WERI-Rb-1 (cell line): ENCODE measurements at regions not wholly inside any gene's neighbourhood (a gene's known extent, or its start where the extent isn't known, plus 50 kb on each side); places are given as distances from the start of the nearest gene placed in this dataset.
"Not testable (repeated sequence)": the region's sequence is repeated elsewhere in the genome, so short reads cannot be mapped to it uniquely, and the experiment has no call there.

ENCODE experiments used
- DNase-seq: peaks from one replicate; pipeline ENCODE4 v3.0.0-alpha.2; 2020
- H3K27ac ChIP-seq: fragments of 250-450 bp; sonication (Bioruptor Pico); 2 replicates; pipeline ENCODE4 v1.5.1; 2020; ENCODE audit warnings: mild to moderate bottlenecking, moderate library complexity
- H3K27me3 ChIP-seq: fragments of 250-450 bp; sonication (Bioruptor Pico); 2 replicates; pipeline ENCODE4 v1.5.1; 2021; ENCODE audit warnings: mild to moderate bottlenecking, low read depth, moderate library complexity; ENCODE audit not compliant: insufficient read depth, severe bottlenecking
- H3K36me3 ChIP-seq: fragments of 250-450 bp; sonication (Bioruptor Pico); 2 replicates; pipeline ENCODE4 v1.5.1; 2020; ENCODE audit warnings: mild to moderate bottlenecking, moderate library complexity
- H3K4me3 ChIP-seq: 2 replicates; pipeline ENCODE4 v1.5.1; 2011; ENCODE audit warnings: low read depth, mild to moderate bottlenecking, control low read depth, low read length
- H3K9me3 ChIP-seq: fragments of 250-450 bp; sonication (Bioruptor Pico); 2 replicates; pipeline ENCODE4 v1.5.1; 2021; ENCODE audit warnings: mild to moderate bottlenecking, moderate library complexity; ENCODE audit not compliant: severe bottlenecking
- CTCF ChIP-seq: IDR thresholded peaks from 2 replicates; pipeline ENCODE4 v1.5.1; 2011; ENCODE audit warnings: low read depth, mild to moderate bottlenecking, control low read depth, inconsistent platforms, low read length

- no peak overlapping the region for H3K4me3 ChIP-seq
Measured at GRCh38 chr2:230602562-230603230, 109.9 kb upstream of the CAB39 start.

DNA sequence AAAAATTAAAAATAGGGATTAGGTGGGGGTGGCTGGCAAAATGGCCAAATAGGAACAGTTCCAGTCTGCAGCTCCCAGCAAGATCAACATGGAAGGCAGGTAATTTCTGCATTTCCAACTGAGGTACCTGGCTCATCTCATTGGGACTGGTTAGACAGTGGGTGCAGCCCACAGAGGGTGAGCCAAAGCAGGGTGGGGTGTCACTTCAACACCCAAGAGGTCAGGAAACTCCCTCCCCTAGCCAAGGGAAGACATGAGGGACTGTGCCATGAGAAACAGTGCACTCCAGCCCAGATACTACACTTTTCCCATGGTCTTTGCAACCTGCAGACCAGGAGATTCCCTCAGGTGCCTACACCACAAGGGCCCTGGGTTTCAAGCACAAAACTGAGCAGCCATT lies 109.3 kb upstream of the CAB39 start:
- H3K27ac ChIP-seq, H3K4me3 ChIP-seq, H3K36me3 ChIP-seq, H3K9me3 ChIP-seq, DNase-seq: not testable (repeated sequence)
- peaks cover 67% of the 10 kb centered on the region for H3K27me3 ChIP-seq

More at GRCh38 chr2:230602562-230603230, 109.9 kb upstream of the CAB39 start:
- no peak for TF ChIP-seq CTCF
- H3K27me3 ChIP-seq: peaks cover 71% of the 10 kb centered on the region
- H3K9me3 ChIP-seq: peaks cover 3% of the 10 kb centered on the region
- H3K36me3 ChIP-seq: no peaks in the 10 kb centered on the region
- no peak for DNase-seq
- H3K27ac ChIP-seq: no peak overlapping the region

DNA sequence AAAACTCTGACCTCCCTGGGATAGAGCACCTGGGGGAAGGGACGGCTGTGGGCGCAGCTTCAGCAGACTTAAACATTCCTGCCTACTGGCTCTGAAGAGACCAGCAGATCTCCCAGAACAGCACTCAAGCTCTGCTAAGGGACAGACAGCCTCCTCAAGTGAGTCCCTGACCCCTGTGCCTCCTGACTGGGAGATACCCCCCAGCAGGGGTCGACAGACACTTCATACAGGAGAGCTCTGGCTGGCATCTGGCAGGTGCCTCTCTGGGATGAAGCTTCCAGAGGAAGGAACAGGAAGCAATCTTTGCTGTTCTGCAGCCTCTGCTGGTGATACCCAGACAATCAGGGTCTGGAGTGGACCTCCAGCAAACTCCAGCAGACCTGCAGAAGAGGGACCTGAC lies 108.5 kb upstream of the CAB39 start:
- H3K9me3 ChIP-seq, DNase-seq, H3K27ac ChIP-seq, H3K36me3 ChIP-seq, H3K4me3 ChIP-seq: not testable (repeated sequence)
- H3K27me3 ChIP-seq: peaks cover 67% of the 10 kb centered on the region

DNA sequence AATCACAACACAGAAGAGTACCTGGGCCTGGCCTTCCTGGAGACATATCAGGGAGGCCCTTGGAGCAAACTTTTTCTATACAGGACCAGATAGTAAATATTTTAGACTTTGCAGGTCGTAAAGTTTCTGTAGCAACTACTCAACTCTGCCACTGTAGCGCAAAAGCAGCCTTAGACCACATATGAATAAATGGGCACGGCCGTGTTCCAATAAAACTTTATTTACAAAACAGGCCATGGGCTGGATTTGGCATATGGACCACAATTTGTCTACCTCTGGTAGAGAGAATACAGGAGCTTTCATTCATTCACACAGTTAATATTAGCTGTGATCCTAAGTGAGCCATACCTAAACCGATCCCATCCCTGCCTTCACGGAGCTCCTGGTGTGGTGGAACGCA lies 98.6 kb upstream of the CAB39 start:
- no peak for DNase-seq
- Histone ChIP-seq H3K36me3 (no peaks in the 10 kb centered on the region), H3K27me3 (peaks cover 18% of the 10 kb centered on the region), H3K4me3 (no peak overlapping the region), H3K9me3 (no peaks in the 10 kb centered on the region), H3K27ac (no peak overlapping the region)
- no peak for TF ChIP-seq CTCF

- TF ChIP-seq CTCF: no peak
- H3K9me3 ChIP-seq: no peaks in the 10 kb centered on the region
- no peak overlapping the region for H3K4me3 ChIP-seq
- DNase-seq: no peak
- no peak overlapping the region for H3K27ac ChIP-seq
- H3K27me3 ChIP-seq: peaks cover 16% of the 10 kb centered on the region
- H3K36me3 ChIP-seq: no peaks in the 10 kb centered on the region
Measured at GRCh38 chr2:230614913-230615332, 97.7 kb upstream of the CAB39 start.

DNA sequence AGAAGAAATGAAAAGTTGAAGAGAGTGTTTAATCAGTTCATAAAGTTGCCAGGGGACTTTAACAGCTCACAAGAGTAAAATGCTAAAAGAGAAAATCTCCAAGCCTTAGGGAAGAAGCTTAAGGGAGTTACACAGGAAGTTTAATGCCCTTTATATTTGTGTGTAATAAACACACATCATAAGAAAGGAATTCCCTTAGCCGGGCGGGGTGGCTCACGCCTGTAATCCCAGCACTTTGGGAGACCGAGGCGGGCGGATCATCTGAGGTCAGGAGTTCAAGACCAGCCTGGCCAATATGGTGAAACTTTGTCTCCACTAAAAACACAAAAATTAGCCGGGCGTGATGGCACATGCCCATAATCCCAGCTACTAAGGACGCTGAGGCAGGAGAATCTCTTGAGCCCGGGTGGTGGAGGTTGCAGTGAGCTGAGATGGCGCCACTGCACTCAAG lies 95.4 kb upstream of the CAB39 start:
- not testable (repeated sequence) for H3K9me3 ChIP-seq, H3K27ac ChIP-seq, H3K36me3 ChIP-seq, H3K4me3 ChIP-seq, H3K27me3 ChIP-seq
- peak; percentile 20 for DNase-seq

DNA sequence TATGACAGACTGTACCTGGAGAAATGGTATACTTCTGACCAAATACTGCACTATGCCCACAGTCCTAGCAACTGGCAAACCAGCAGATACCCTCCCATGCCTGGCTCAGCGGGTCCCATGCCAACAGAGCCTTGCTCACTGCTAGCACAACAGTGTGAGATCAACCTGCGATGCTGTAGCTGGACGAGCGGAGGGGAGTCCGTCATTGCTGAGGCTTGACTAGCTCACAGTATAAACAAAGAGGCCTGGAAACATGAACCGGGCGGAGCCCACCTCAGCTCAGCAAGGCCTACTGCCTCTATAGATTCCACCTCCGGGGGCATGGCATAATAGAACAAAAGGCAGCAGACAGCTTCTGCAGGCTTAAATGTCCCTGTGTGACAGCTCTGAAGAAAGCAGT lies 93.2 kb upstream of the CAB39 start:
- no peak for DNase-seq
- TF ChIP-seq CTCF: no peak
- Histone ChIP-seq H3K36me3 (no peaks in the 10 kb centered on the region), H3K9me3 (peaks cover 3% of the 10 kb centered on the region), H3K27ac (no peak overlapping the region), H3K27me3 (no peaks in the 10 kb centered on the region), H3K4me3 (no peak overlapping the region)

- H3K36me3 ChIP-seq, DNase-seq, H3K9me3 ChIP-seq, H3K27ac ChIP-seq, H3K4me3 ChIP-seq, H3K27me3 ChIP-seq: not testable (repeated sequence)
Measured at GRCh38 chr2:230625220-230625619, 87.4 kb upstream of the CAB39 start.

DNA sequence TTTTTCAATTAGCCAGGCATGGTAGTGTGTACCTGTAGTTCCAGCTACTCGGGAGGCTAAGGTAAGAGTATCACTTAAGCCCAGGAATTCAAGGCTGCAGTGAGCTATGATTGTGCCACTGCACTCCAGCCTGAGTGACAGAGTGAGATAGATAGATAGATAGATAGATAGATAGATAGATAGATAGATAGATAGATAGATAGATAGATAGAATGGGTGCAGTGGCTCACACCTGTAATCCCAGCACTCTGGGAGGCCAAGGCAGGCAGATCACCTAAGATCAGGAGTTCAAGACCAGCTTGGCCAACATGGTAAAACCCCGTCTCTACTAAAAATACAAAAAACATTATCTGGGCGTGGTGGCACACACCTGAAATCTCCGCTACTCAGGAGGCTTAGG lies 85.6 kb upstream of the CAB39 start:
- not testable (repeated sequence) for H3K27me3 ChIP-seq, H3K9me3 ChIP-seq, H3K27ac ChIP-seq, H3K36me3 ChIP-seq, H3K4me3 ChIP-seq, DNase-seq
